Gastroesophageal sphincter (tissue), 3 donors: ENCODE measurements at regions not wholly inside any gene's neighbourhood (a gene's known extent, or its start where the extent isn't known, plus 50 kb on each side); places are given as distances from the start of the nearest gene placed in this dataset.

ENCODE experiments used
- CTCF ChIP-seq, 4 experiments: fragments of 200-600 bp in 2 of 4; fragments of 450-650 bp in 2 of 4; sonication (generic) in 1 of 4; IDR thresholded peaks; one replicate each; pipeline ENCODE4 v1.5.1; 2017 to 2019; ENCODE audit warnings: antibody characterized with exemption in 4 of 4, mild to moderate bottlenecking in 2 of 4, moderate library complexity in 2 of 4
- POLR2A ChIP-seq, 2 donors: fragments of 450-650 bp; IDR thresholded peaks; one replicate each; pipeline ENCODE4 v1.6.1; 2017; ENCODE audit warnings: antibody characterized with exemption in 2 of 2, mild to moderate bottlenecking in 2 of 2, moderate library complexity in 1 of 2
- POLR2AphosphoS5 ChIP-seq: sonication (generic); formaldehyde crosslinking; IDR thresholded peaks from one replicate; pipeline ENCODE4 v1.6.1; 2017; ENCODE audit warnings: antibody characterized with exemption

- no peak for TF ChIP-seq CTCF (IDR thresholded peaks at IDR 0.05)
- TF ChIP-seq POLR2AphosphoS5: no peak
- TF ChIP-seq POLR2A (IDR thresholded peaks at IDR 0.05): no peak
These were observed 254.9 kb downstream of the SNX10 start for GRCh38 chr7:26546508-26547053.
